Glutamatergic neuron (in vitro differentiated cells): ENCODE measurements at regions not wholly inside any gene's neighbourhood (a gene's known extent, or its start where the extent isn't known, plus 50 kb on each side); places are given as distances from the start of the nearest gene placed in this dataset.

Experiments used
- DNase-seq: peaks from one replicate; pipeline ENCODE4 v3.0.0; 2022
- H3K27ac Mint-ChIP-seq: one replicate; pipeline ENCODE4 v1.8.0; 2020; ENCODE audit warnings: mild to moderate bottlenecking, mixed read lengths, inconsistent platforms; ENCODE audit not compliant: unreplicated experiment
- H3K27me3 Mint-ChIP-seq: one replicate; pipeline ENCODE4 v1.8.0; 2020; ENCODE audit warnings: mild to moderate bottlenecking, moderate library complexity, mixed read lengths, inconsistent platforms; ENCODE audit not compliant: unreplicated experiment
- H3K36me3 Mint-ChIP-seq: one replicate; pipeline ENCODE4 v1.8.0; 2020; ENCODE audit warnings: mild to moderate bottlenecking, mixed read lengths, inconsistent platforms; ENCODE audit not compliant: unreplicated experiment
- H3K4me1 Mint-ChIP-seq: one replicate; pipeline ENCODE4 v1.8.0; 2020; ENCODE audit warnings: mild to moderate bottlenecking, low read depth, mixed read lengths, inconsistent platforms; ENCODE audit not compliant: unreplicated experiment
- H3K4me3 Mint-ChIP-seq: one replicate; pipeline ENCODE4 v1.8.0; 2020; ENCODE audit warnings: mild to moderate bottlenecking, mixed read lengths, inconsistent platforms; ENCODE audit not compliant: unreplicated experiment
- H3K9me3 Mint-ChIP-seq: one replicate; pipeline ENCODE4 v1.8.0; 2020; ENCODE audit warnings: mild to moderate bottlenecking, moderate library complexity, mixed read lengths, inconsistent platforms; ENCODE audit not compliant: unreplicated experiment
- TF ChIP-seq, protein P1 (sequence below): fragments of 200-600 bp; sonication (generic); IDR thresholded peaks from one replicate; pipeline ENCODE4 v1.5.0; 2021; ENCODE audit not compliant: partially characterized antibody, unreplicated experiment

DNA sequence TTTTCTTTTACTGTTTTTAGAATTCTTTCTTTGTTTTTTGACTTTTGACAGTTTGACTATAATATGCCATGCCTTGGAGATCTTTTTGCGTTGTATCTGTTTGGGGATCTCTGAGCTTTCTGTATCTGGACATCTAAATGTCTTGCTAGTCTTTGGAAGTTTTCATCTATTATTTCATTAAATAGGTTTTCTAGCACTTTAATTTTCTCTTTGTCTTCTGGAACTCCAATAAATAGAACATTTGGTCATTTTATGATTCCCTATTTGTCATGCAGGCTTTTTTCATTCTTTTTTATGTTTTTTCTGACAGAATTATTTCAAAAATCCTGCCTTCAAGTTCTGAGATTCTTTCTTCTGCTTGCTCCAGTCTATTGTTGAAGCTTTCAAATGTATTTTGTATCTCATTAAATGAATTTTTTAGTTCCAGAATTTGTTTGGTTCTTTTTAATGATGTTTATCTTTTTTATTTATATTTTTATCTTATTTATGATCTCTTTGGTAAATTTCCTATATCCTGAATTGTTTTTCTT lies 201.4 kb downstream of the CHD9NB start:
- H3K4me1 Mint-ChIP-seq: no peaks in the 10 kb centered on the region
- no peak for DNase-seq
- H3K4me3 Mint-ChIP-seq: no peak overlapping the region
- H3K27me3 Mint-ChIP-seq: no peaks in the 10 kb centered on the region
- H3K27ac Mint-ChIP-seq: no peak overlapping the region
- H3K9me3 Mint-ChIP-seq: peaks cover 11% of the 10 kb centered on the region
- peaks cover 11% of the 10 kb centered on the region for H3K36me3 Mint-ChIP-seq
- TF ChIP-seq, protein P1, sequence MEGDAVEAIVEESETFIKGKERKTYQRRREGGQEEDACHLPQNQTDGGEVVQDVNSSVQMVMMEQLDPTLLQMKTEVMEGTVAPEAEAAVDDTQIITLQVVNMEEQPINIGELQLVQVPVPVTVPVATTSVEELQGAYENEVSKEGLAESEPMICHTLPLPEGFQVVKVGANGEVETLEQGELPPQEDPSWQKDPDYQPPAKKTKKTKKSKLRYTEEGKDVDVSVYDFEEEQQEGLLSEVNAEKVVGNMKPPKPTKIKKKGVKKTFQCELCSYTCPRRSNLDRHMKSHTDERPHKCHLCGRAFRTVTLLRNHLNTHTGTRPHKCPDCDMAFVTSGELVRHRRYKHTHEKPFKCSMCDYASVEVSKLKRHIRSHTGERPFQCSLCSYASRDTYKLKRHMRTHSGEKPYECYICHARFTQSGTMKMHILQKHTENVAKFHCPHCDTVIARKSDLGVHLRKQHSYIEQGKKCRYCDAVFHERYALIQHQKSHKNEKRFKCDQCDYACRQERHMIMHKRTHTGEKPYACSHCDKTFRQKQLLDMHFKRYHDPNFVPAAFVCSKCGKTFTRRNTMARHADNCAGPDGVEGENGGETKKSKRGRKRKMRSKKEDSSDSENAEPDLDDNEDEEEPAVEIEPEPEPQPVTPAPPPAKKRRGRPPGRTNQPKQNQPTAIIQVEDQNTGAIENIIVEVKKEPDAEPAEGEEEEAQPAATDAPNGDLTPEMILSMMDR: no peak

DNA sequence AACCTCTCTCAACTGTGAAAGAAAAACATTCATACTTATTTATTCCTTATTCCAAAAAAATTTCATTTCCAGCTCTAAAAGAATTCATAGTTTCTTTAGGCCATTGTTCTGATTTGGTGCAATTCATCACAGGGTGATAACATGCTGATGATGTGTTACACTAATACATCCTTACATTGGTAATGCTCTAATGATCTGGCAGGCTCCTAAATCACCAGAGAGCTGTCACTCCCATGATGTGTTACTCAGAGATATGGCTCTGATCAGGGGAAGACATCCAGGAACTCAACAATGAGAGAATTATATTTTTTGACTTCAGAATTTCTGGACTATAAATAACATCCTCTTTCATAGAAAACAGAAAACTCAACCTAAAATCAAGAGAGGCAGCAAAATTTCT lies 209.3 kb downstream of the CHD9NB start:
- no peak for DNase-seq
- Mint-ChIP-seq H3K36me3 (peaks cover 5% of the 10 kb centered on the region), H3K9me3 (peaks cover 2% of the 10 kb centered on the region), H3K27me3 (no peaks in the 10 kb centered on the region), H3K4me3 (no peak overlapping the region), H3K27ac (no peak overlapping the region), H3K4me1 (no peaks in the 10 kb centered on the region)
- TF ChIP-seq, protein P1: no peak

DNA sequence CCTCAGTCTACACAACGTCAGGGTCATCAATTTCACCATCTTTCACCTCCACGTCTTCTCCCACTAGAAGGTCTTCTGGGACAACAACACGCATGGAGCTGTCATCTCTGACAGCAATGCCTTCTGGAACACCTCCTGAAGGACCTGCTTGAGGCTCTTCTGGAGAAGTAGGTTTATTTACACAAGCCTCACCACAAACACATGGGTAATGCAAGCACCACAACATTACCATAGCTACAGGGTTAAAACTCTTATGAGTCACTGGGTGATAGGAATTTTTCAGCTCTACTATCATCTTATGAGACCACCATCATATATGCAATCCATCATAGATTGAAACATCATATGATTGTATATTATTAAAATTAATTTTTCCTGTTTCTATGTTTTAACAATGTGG lies 215.4 kb downstream of the CHD9NB start:
- no peak for DNase-seq
- H3K9me3 Mint-ChIP-seq: no peaks in the 10 kb centered on the region
- no peaks in the 10 kb centered on the region for H3K36me3 Mint-ChIP-seq
- H3K4me3 Mint-ChIP-seq: no peak overlapping the region
- no peaks in the 10 kb centered on the region for H3K27me3 Mint-ChIP-seq
- no peaks in the 10 kb centered on the region for H3K4me1 Mint-ChIP-seq
- no peak overlapping the region for H3K27ac Mint-ChIP-seq
- TF ChIP-seq, protein P1: no peak

DNA sequence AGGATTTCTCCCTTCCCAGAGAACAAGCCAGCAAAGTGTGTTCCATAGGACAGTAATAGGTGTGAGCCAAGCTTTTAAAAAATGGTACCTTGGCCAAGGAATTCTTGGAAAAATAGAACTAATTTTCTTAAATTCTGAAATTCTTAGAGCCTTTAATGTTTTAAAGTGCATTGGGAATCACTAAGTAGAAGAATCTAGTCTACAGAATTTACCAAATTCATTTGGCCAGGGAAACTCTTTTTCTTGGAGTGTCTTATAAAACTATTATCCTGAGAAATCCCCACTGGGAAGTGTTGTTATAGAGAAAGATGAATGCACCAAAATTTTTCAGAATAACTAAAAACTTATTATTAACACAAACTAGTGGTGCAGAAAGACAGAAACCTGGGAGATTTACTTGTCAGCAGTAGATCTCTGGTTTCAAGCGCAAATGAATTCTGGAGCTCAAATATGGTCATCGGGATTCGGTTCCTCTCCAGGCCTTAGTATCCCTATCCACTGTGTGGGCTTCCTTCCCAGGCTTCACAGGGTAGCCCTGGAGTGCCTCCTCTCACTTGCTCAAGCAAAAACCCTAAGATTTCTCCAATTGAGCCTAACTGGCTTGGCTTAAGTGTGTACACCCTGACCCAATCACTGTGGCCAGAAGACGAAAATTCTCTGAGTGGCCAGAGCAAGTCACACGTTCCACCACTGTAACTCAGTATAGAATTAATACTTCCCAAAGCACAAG lies 217.8 kb downstream of the CHD9NB start:
- TF ChIP-seq, protein P1: no peak
- Mint-ChIP-seq H3K36me3 (no peaks in the 10 kb centered on the region), H3K27me3 (no peaks in the 10 kb centered on the region), H3K4me3 (no peak overlapping the region), H3K9me3 (no peaks in the 10 kb centered on the region), H3K27ac (no peak overlapping the region), H3K4me1 (no peaks in the 10 kb centered on the region)
- no peak for DNase-seq

DNA sequence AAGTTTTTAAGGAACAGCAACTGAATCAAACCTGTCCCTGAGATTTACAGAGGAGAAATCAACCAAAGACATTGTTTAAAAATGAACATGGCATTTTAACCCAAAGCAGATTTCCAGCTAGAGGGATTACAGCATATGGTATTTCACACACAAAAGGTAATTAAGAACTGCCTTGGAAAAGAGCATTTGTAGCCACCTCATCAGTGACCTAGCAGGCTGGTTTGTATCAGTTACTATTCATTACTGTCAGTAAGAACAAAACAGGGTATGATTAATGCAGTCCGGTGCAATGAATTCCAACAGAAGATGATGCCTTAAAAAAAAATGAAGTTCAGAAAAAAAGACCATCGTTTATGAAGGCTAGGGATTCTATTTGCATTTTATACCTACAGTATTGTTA lies 219.9 kb downstream of the CHD9NB start:
- DNase-seq: no peak
- H3K9me3 Mint-ChIP-seq: no peaks in the 10 kb centered on the region
- no peak overlapping the region for H3K27ac Mint-ChIP-seq
- H3K27me3 Mint-ChIP-seq: no peaks in the 10 kb centered on the region
- H3K36me3 Mint-ChIP-seq: peaks cover 1% of the 10 kb centered on the region
- TF ChIP-seq, protein P1: no peak
- H3K4me1 Mint-ChIP-seq: no peaks in the 10 kb centered on the region
- no peak overlapping the region for H3K4me3 Mint-ChIP-seq
